ENCODE measurements at regions not wholly inside any gene's neighbourhood (a gene's known extent, or its start where the extent isn't known, plus 50 kb on each side); places are given as distances from the start of the nearest gene placed in this dataset.

DNA sequence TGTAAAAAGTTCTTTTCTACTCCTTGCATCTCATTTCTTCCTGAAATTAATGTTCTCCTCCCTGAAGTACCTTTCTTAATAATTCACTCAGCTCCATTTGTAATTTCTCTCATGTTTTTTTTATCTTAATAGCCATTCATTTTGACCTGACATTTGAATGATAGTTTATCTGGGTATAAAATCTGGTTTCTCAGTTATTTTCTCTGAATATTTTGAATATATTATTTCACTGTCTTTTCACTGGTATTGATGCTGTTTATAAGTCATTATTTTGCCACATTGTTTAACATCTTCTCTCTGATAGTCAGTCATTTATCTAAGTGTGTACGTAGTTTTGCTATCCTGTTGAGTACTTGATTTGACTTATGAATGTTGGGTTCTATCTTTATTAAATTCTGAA, 68.8 kb upstream of the ARHGAP18 start:
- no peak for DNase-seq

DNA sequence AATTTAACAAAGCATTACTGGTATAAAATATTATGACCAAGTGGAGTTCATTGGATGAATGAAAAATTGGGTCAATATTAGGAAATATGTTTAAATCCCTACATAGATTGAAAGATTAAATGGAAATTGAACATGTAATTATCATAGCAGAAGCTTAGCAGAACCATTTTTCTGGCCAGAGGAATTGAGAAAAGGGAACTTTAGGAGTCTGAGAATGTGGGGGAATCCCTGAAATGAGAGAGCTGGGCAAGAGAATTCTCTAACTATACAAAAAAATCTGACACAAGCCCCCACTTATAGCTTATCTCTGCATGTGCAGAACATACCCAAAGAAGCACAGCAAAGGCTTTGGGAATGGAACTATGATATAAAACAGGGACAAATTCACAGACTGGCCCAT, 67.4 kb upstream of the ARHGAP18 start:
- DNase-seq = no peak

DNA sequence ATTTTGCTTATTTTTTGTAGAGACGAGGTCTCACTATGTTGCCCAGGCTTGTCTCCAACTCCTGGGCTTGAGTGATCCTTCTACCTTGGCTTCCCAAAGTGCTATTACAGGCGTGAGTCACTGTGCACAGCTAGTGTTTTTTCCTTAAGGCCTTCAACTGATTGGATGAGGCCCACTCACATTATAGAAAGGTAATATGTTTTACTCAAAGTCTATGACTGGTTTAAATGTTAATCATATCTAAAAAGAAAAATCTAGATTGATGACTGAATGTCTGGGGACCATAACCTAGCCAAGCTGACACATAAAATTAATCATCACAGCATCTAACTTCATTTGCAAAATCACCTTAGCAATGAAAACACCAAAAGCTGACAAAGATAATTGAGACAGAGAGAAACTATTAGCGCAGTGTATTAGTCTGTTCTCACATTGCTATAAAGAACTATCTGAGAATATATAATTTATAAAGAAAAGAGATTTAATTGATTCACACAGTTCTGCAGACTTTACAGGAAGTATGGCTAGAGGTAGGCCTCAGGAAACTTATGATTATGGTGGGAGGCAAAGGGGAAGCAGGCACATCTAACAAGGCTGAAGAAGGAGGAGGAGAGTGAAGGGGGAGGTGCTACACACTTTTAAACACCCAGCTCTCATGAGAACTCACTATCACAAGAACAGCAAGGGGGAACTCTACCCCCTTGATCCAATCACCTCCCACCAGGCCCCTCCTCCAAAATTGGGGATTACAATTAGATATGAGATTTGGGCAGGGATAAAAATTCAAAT, 66.8 kb upstream of the ARHGAP18 start:
- no peak for DNase-seq

DNA sequence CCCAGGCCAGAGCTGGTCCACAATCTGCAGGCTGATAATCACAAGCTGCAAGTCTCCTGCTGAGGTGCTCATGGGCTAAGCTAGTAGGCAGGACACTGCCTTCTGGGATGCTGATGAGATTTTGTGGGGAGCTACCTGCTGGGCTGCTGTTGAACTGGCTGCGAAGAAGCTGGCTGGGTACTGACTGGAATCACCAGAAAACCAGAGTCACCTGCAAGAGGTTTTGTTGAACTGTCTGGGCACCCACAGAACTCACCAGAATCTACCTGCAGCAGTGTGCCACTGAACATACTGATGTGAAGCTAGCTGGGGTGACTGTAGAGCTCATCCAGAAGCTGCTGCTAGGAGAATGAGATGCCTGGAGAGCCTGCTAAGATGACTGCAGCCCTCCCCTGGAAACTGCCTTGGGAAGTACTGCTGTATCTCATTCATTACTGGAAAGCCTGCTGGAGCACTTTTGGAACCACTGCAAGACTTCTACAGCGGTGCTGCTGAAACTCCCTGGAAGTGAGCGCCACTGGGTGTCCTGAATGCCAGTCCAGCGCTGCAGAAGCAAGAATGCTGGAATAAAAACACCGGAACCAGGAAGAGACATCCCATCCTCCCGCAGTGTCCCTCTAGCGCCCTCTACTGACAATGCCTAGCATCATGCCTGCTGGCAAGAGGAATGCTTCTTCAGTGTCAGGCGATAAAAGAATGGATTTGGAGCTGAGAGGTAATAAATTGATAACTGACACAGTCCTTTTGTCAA, 64.9 kb upstream of the ARHGAP18 start:
- DNase-seq = peak; percentile 91

DNA sequence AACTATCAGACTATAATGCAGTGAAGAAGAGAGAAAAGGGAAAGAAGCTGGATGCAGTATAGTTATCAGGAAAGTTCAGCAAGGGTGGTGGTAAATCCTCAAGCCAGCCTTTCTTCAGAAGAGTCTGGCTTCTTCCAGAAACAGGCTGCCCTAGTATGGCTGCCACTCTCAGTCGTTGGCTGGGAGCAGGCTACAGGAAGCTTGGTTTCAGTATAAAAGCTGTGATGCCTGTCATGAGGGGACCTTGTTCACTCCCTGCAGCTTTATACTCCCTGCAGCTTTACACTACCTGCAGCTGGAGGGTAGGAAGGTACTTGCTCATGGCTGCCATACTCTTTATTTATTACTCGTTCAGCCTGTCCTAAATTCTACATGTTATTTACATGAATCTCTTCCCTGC, 63.3 kb upstream of the ARHGAP18 start:
- DNase-seq = no peak

DNA sequence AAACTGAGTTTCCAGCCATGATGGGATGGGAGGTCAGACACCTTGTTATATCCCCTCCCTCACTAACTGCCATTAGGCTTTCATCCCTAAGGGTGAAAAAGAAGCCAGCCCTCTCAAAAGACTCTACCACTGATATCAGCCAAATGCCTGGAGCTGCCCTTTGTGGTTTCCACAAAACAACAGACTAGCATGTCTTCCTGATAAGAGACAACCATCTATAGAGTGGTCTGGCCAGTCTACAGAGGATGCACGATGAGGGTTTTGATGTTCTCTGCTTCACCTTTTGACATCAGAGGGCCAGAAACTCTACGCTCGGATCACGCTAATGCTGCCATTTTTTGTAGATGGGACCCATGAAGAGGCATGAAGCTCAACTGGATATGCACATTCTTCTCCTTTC, 61.7 kb upstream of the ARHGAP18 start:
- DNase-seq = no peak

DNA sequence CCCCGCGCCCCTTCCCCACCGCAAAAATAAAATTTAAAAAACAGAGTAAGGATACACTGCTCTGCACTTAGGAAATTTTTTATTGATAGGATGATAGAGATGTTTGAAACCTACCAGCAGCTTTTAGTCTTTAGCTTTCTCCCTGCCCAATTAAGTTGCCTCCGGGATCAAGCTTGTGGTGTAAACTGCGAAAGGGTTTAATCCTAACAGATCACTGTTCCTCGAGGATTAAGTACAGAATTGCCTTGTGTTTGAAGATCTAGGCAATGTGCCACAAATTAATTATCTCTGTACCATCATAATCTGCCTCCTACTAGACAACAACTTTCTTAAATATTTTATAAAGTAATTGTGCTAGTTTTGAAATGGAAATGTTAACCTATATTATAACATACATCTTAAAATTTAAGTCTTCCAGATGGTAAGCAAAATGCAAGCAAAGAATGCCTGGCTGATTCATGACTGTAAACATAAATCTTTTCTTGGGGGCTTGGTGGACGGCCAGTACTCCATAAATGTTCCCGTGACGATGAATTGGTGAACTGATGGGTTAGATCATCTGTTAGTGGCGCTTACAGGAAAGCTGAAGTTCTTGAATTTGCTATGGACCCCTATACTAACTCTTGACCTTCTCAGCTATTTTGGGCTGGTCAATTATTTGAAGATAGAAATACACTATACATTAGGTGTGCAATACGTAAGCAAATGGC, 58.0 kb upstream of the ARHGAP18 start:
- DNase-seq = no peak

DNA sequence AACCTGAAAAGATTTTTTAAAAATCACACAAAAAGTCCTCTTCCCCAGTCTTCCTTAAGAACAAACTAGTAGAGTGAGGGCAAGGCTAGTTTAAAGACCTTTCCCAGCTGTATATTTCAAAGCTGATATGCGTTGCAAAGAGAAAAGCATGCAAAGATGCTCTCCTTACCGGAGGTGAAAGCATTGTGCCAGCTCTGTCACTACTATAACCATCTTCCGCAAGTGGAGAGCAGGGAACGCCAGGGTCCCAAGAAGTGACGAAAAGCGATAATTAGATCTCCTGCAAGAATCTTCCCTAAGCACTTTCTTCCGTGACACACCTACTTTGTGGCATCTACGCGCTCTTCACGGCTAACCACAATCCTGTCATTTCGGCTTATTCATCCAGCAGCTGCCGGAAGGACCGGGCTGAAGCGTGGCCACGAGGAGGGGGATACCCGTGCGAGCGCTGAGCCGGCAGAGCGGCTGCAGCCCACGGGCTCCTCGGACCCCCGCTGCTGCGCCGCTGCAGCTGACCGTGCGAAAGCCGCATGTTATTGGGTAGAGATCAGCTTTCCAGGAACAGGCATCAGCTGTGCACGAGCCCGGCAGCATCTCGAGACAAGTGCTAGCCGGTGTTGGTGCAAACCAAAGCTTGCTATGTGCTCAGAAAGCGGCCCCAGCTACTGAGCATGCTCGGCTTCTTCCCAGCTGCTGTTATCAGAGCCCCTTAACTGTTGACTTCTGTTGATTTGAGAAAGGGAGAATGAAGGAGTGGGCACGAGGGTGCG, 57.2 kb upstream of the ARHGAP18 start:
- peak; percentile 91 for DNase-seq

DNA sequence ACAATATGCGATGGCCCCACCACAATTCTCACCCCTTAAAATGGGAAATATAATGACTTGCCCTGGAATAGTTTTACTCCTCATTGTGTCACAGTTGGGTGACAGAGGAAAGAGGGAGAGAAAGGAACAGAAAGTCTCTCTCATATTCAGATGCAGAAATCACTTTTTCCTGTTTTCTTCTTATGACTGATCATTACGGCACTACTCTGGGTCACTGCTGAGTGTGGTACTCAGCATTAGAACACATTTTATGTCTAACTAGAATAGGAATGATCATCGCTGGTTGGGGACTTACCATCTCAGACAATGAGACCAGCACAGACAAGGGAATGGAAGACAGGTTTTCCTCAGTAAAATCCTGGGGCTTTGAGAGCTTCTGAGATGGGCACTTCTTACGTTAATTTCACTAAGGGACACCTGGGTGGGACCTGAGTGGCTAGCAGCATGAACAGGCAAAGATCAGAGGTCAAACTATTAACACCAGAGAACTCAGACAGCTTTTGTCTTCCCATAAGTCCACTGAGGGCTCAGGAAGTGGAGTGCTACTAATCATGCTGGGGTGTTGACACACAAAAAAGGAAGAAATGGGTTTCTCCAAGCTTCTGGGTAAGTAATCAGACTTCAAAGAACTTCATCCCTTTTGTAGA, 54.9 kb upstream of the ARHGAP18 start:
- no peak for DNase-seq

DNA sequence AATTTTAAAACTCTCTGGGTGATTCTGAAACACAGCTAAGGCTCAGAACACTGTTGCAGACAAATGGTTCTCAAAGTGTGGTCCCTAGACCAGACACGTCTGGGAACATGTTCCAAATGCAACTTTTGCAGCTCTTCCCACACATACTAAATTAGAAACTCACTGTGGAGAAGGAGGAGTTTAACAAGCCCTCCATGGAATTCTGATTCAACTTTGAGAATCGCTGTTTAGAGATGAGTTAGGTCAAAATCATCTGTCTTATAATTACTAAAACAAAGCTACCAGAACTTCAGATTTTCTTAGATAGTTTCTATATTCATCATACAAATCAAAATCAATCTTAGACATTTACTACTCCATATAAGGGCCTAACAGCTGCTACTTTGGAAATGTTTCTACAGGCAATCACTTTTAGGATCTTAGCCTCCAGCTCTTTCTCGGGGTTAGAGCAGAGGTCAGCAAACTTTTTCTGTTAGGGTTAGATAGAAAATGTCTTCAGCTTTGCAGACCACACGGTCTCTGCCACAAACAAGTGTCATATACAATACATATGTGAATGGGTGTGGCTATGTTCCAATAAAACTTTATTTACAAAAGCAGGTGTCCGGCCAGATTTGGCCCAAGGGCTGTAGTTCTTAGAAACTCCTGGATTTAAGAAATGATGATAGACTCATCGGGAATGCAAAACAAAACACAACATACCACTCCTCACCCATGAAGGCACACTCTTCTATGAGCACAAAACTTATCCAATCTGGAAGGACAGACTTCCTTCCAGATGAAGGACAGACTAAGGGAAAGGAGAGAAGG, 50.0 kb upstream of the ARHGAP18 start:
- no peak for DNase-seq
